Stimulated activated CD8-positive, alpha-beta memory T cell treated with anti-CD3 and anti-CD28 coated beads, Interleukin-4, amount 100 ng/mL, for 48 hours (primary cell): ENCODE measurements at regions not wholly inside any gene's neighbourhood (a gene's known extent, or its start where the extent isn't known, plus 50 kb on each side); places are given as distances from the start of the nearest gene placed in this dataset.

Source experiments
- DNase-seq: peaks from one replicate; pipeline ENCODE4 v3.0.0-alpha.2; 2020

GRCh38 chr5:167152561-167152960 is 1138.9 kb upstream of the WWC1 start:
- no peak for DNase-seq

- DNase-seq = no peak
Observed at GRCh38 chr5:167155387-167156005, 1135.9 kb upstream of the WWC1 start.

GRCh38 chr5:167156446-167156845 is 1135.0 kb upstream of the WWC1 start:
- DNase-seq = no peak

- DNase-seq = no peak
Observed at GRCh38 chr5:167158588-167158987, 1132.9 kb upstream of the WWC1 start.

DNA sequence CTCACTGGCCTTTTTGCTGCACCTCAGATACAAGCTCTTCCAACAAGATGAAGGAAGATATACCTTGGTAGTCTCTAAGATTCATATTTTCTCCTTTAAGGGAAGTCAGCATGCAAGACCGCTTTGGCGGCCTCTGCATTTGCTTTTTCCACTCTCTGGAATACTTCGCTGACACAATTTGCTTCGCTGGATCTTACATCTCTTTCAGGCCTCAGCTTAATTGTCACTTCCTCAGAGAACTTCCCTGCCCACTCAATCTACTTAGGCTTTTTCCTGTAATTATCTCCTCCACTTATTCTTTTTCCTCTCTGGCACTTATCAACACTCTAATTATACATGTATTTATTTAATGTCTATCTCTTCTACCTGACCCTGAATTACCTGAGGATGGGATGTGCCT is 1131.1 kb upstream of the WWC1 start:
- DNase-seq = no peak

DNA sequence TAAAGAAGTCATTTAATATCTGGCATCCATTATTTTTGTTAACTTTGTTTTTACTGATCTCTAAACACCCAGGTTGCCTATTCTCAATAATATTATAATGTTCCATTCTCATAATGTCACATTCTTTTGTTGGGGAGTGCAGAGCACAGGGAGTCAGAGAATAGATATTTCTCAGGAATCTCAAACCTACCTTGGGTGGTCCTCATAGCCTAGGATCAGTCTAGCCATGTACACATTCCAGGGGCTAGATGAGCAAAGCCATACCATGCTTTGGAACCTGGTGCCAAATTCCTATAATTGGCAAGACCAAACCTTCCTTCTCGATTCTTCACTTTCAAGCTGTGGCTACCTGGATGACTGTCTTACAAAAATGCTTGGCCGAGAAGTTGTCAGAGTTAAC is 1124.7 kb upstream of the WWC1 start:
- no peak for DNase-seq

DNA sequence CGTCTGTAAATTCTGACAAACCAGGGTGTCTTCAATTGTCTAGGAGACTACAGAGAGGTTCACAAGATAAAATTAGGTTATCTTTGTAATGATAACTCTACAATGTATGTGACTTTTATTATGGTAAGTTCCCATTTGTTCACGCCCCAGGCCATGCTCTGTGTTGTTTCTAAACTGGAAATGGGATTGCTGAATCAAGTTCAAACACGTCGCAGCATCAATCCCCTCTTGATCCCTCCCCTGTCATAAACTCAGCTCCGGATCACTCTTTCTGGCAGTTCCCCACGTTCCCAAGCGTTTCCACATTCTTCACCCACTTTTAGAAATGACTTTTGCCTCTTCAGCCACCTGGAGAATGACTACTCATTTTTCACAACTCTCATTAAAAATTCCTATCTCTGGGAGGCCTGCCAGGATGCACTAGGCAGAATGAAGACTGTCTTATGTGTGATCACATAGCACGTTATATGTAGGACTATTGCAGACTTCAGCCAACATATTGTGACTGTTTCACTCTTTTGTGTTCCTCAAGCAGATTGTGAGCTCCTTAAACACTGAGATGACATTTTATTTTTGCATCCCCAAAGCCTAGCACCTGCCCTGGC is 1124.2 kb upstream of the WWC1 start:
- DNase-seq = no peak

DNA sequence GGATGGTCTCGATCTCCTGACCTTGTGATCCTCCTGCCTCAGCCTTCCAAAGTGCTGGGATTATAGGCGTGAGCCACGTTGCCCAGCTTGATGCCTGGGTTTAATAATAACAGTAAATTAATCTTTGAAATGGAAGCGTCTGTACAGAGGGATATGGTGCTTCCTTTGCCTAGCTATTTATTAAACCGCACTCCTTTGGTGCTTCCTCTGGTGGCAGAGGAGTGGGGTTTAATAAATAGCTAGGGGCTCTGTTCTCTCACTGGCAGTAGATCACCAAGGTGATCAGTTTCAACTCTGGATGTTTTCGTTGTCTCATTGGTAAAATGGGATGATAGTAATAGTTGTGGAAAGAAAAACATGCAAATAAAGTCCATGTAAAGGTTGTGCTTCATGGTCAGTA is 1122.5 kb upstream of the WWC1 start:
- no peak for DNase-seq

- no peak for DNase-seq
Observed at GRCh38 chr5:167171056-167171455, 1120.4 kb upstream of the WWC1 start.

DNA sequence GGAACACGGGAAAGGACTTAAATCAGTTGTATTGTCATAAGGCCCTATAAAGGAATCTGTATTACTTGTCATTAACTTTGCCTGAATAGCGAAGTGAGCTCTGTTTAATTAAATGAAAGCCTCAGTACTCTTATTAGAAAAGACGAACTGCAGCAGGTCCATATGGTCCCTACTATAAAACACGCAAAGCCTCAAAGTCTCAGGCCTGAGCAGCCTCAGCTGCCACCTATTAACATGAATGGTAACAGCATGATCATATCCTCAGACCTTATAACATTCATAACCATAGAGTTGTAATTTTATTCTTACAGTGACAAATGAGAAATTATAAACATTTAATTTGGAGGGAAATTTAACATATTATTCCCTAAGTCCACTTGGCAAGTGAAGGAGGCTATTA is 1113.7 kb upstream of the WWC1 start:
- no peak for DNase-seq

DNA sequence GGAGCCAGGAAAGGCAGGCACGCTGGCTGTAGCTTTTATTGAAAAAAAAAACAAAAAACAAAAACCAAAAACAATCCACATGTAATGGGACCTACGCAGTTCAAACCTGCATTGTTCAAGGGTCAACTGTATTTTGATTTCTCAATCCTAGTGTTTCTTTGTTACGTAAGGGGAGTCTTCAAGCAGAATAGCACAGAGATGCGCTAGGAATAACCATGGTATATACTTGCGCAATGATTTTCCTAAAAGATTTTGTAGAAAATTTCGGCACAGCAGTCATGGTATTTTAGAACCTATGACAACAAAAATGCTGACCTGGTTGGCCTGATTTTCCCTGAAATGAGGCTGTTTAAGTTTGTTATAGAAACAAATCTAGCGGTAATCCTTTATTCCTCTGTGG is 1110.5 kb upstream of the WWC1 start:
- DNase-seq = no peak

GRCh38 chr5:167205881-167206280 is 1085.6 kb upstream of the WWC1 start:
- no peak for DNase-seq

DNA sequence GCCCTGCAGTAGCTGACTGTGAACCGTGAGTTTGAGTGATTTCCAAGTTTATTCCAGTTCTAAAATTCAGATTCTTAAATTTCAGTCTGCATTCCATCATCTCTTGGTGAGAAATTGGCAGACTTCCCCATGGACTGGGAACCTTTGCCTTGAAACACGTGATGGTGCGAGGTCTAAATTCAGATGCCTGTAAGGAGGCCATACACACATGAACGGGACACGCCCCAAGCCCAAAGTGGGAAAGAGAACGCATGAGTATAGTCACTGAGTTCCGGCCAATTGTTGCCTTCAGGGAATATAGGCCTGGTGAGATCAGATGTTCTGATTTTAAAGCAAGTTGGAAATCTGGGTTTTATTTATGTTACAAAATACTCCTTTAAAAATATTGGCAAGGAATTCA is 1084.4 kb upstream of the WWC1 start:
- DNase-seq = no peak

GRCh38 chr5:167208911-167209310 is 1082.5 kb upstream of the WWC1 start:
- DNase-seq = no peak

DNA sequence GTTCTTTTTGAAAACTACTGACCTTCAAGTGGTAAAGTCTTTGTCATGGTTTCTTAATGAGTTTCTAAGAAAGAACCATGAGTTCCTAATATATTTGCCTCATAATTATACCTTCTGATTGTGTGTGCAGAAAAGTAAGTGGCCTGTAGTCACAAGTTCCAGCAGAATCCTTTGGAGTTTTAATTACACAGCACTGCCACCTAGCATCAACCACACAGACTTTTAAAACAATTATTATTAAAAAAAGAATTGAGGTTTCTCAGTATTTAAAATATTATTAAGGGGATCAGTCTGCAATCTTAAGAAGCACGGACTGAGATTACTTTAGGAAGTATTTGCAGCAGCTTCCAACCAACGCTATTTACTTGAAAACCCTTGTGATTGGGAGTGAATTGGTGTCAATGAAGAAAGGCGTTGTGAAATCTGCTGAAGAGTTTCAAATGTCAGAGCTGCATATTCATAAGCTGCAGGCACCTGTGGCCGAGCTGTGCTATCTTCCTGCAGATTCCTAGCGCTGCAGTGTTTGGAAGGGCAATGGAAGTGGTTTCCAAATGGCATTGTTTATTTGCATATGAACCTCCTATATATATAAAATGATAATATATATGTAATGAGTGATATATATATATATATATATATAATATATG is 1074.2 kb upstream of the WWC1 start:
- DNase-seq = no peak

DNA sequence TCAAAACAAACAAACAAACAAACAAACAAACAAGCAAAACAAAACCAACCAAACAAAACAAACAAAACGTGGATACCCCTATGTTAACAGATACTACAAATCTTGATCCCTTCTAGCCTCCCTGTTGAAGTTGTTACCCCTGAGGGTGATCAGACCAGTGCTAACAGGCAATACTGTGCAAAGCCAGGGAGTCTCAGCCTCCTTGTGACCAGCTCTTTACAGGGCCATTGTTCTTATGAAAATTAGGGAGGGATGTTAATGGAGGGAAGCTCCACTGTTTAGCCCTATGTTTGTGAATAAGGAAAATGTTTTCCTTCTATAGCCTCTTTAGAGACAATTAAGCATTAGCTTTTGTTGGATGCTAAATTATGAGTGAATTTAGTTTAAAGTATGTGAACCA is 1072.1 kb upstream of the WWC1 start:
- DNase-seq = no peak

- DNase-seq = no peak
Observed at GRCh38 chr5:167226386-167226785, 1065.1 kb upstream of the WWC1 start.

DNA sequence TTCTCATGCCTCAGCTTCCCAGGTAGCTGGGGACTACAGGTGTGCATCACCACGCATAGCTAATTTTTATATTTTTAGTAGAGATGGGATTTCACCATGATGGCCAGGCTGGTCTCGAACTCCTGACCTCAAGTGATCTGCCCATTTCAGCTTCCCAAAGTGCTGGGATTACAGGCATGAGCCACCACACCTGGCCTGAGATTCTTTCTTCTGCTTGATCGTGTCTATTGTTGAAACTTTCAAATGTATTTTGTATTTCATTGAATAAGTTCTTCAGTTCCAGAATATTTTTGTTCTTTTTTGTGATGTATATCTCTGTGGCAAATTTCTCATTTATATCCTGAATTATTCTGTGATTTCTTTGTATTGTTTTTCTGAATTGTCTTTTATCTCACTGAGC is 1063.3 kb upstream of the WWC1 start:
- DNase-seq = no peak

- no peak for DNase-seq
Observed at GRCh38 chr5:167229751-167230150, 1061.7 kb upstream of the WWC1 start.

GRCh38 chr5:167230414-167230813 is 1061.0 kb upstream of the WWC1 start:
- no peak for DNase-seq

DNA sequence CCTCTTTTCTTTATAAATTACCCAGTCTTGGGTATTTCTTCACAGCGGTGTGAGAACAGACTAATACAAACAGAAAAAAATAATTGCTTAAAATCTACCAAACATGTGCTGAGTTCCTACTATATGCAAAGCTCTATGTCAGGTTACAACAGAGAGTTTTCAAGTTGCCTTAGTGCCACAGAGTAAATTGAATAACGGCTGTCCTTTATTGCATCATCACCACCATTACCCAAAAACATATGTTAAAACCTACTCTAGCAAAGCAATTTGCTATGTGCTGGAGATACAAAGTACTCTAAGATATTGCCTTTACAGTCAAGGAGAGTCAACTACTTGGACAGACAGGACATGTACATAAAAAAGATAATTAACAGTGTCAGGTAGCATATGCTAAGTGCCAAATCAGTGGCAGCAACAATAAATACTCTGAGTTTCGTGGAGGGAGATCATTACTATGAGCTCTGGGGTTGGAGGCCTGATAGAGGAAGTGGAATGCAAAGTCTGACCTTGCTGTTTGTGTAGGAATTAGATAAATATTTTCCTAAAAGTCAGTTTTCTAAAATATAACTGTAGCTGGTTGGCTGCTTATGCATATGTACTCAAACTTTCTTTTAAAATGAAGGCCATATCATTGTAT is 1058.7 kb upstream of the WWC1 start:
- DNase-seq = no peak

GRCh38 chr5:167233507-167234220 is 1057.8 kb upstream of the WWC1 start:
- no peak for DNase-seq

- DNase-seq = no peak
Observed at GRCh38 chr5:167241436-167242067, 1049.9 kb upstream of the WWC1 start.
